ENCODE measurements at regions not wholly inside any gene's neighbourhood (a gene's known extent, or its start where the extent isn't known, plus 50 kb on each side); places are given as distances from the start of the nearest gene placed in this dataset.

- Histone ChIP-seq H3K27me3 (ENCODE audit: insufficient read depth, low read length) (no peaks in the 10 kb centered on the region), H3K4me3 (ENCODE audit: insufficient read depth, low read length) (no peak overlapping the region)
- TF ChIP-seq CTCF (IDR thresholded peaks at IDR 0.05; ENCODE audit: extremely low read depth, low read depth, low read length): no peak
These were observed 266.2 kb downstream of the LRFN2 start for GRCh38 chr6:40320947-40321346.

GRCh38 chr6:40320441-40320840, 266.7 kb downstream of the LRFN2 start:
- no peak overlapping the region for H3K27ac ChIP-seq (ENCODE audit: low read depth, low read length)
- H3K4me1 ChIP-seq (ENCODE audit: insufficient read depth, low read length): no peaks in the 10 kb centered on the region
- TF ChIP-seq CTCF (IDR thresholded peaks at IDR 0.05; ENCODE audit: extremely low read depth, low read depth, low read length): no peak
- no peaks in the 10 kb centered on the region for H3K79me2 ChIP-seq (ENCODE audit: insufficient read depth, low read length)
- H3K36me3 ChIP-seq (ENCODE audit: insufficient read depth, low read length): no peaks in the 10 kb centered on the region
- peak; percentile 29 for DNase-seq (ENCODE audit: insufficient read length, low spot score, missing footprints)
- H3K4me3 ChIP-seq (ENCODE audit: insufficient read depth, low read length): no peak overlapping the region
- H3K9me3 ChIP-seq (ENCODE audit: low read depth, low read length): no peaks in the 10 kb centered on the region
- no peak overlapping the region for H3K4me2 ChIP-seq (ENCODE audit: insufficient read depth, low read length)
- no peak overlapping the region for H2AFZ ChIP-seq (ENCODE audit: low read length)
- no peaks in the 10 kb centered on the region for H3K27me3 ChIP-seq (ENCODE audit: insufficient read depth, low read length)
- H4K20me1 ChIP-seq (ENCODE audit: insufficient read depth, low read length): no peaks in the 10 kb centered on the region

More at GRCh38 chr6:40320947-40321346, 266.2 kb downstream of the LRFN2 start:
- no peak for DNase-seq (ENCODE audit: insufficient read length, low spot score, missing footprints)
- Histone ChIP-seq H3K9me3 (ENCODE audit: low read depth, low read length) (no peaks in the 10 kb centered on the region), H3K79me2 (ENCODE audit: insufficient read depth, low read length) (no peaks in the 10 kb centered on the region), H3K27ac (ENCODE audit: low read depth, low read length) (no peak overlapping the region), H3K4me2 (ENCODE audit: insufficient read depth, low read length) (no peak overlapping the region), H2AFZ (ENCODE audit: low read length) (no peak overlapping the region), H3K4me1 (ENCODE audit: insufficient read depth, low read length) (no peaks in the 10 kb centered on the region), H4K20me1 (ENCODE audit: insufficient read depth, low read length) (no peaks in the 10 kb centered on the region), H3K36me3 (ENCODE audit: insufficient read depth, low read length) (no peaks in the 10 kb centered on the region)

- H3K4me2 ChIP-seq (ENCODE audit: insufficient read depth, low read length): no peak overlapping the region
- no peaks in the 10 kb centered on the region for H4K20me1 ChIP-seq (ENCODE audit: insufficient read depth, low read length)
- no peaks in the 10 kb centered on the region for H3K79me2 ChIP-seq (ENCODE audit: insufficient read depth, low read length)
- H3K4me1 ChIP-seq (ENCODE audit: insufficient read depth, low read length): no peaks in the 10 kb centered on the region
- H3K27ac ChIP-seq (ENCODE audit: low read depth, low read length): no peak overlapping the region
- no peaks in the 10 kb centered on the region for H3K27me3 ChIP-seq (ENCODE audit: insufficient read depth, low read length)
- no peaks in the 10 kb centered on the region for H3K9me3 ChIP-seq (ENCODE audit: low read depth, low read length)
- TF ChIP-seq CTCF (IDR thresholded peaks at IDR 0.05; ENCODE audit: extremely low read depth, low read depth, low read length): no peak
- no peaks in the 10 kb centered on the region for H3K36me3 ChIP-seq (ENCODE audit: insufficient read depth, low read length)
- H3K4me3 ChIP-seq (ENCODE audit: insufficient read depth, low read length): no peak overlapping the region
- H2AFZ ChIP-seq (ENCODE audit: low read length): no peak overlapping the region
- peak; percentile 61 for DNase-seq (ENCODE audit: insufficient read length, low spot score, missing footprints)
These were observed 268.0 kb downstream of the LRFN2 start for GRCh38 chr6:40319124-40319523.

GRCh38 chr6:40315060-40315459, 272.1 kb downstream of the LRFN2 start:
- no peak overlapping the region for H3K4me3 ChIP-seq (ENCODE audit: insufficient read depth, low read length)
- no peak for TF ChIP-seq CTCF (IDR thresholded peaks at IDR 0.05; ENCODE audit: extremely low read depth, low read depth, low read length)
- no peak overlapping the region for H2AFZ ChIP-seq (ENCODE audit: low read length)
- no peaks in the 10 kb centered on the region for H4K20me1 ChIP-seq (ENCODE audit: insufficient read depth, low read length)
- no peaks in the 10 kb centered on the region for H3K9me3 ChIP-seq (ENCODE audit: low read depth, low read length)
- H3K79me2 ChIP-seq (ENCODE audit: insufficient read depth, low read length): no peaks in the 10 kb centered on the region
- no peaks in the 10 kb centered on the region for H3K36me3 ChIP-seq (ENCODE audit: insufficient read depth, low read length)
- DNase-seq (ENCODE audit: insufficient read length, low spot score, missing footprints): no peak
- no peaks in the 10 kb centered on the region for H3K27me3 ChIP-seq (ENCODE audit: insufficient read depth, low read length)
- no peak overlapping the region for H3K4me2 ChIP-seq (ENCODE audit: insufficient read depth, low read length)
- H3K27ac ChIP-seq (ENCODE audit: low read depth, low read length): no peak overlapping the region
- H3K4me1 ChIP-seq (ENCODE audit: insufficient read depth, low read length): no peaks in the 10 kb centered on the region
